ENCODE measurements at regions not wholly inside any gene's neighbourhood (a gene's known extent, or its start where the extent isn't known, plus 50 kb on each side); places are given as distances from the start of the nearest gene placed in this dataset.

DNA sequence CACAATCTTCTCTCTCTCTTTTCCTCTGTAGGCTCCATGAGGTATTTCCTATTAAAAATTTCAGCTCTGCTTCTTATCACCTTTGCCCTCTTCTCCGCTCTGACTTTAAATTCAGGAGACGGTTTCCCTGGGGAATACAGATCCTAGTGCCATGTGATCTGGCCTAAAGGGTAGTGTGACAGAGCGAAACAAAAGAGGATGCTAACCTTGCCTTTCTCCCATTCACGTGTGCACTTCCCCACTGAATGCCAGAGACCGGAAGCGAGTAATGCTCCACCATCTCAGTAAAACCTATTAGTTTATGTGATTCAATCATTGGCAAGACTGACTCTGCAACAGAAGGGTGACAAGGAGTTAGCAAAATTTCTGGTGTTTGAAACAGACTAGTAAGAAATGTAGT lies 358.3 kb downstream of the ZNF521 start:
- no peak for DNase-seq

DNA sequence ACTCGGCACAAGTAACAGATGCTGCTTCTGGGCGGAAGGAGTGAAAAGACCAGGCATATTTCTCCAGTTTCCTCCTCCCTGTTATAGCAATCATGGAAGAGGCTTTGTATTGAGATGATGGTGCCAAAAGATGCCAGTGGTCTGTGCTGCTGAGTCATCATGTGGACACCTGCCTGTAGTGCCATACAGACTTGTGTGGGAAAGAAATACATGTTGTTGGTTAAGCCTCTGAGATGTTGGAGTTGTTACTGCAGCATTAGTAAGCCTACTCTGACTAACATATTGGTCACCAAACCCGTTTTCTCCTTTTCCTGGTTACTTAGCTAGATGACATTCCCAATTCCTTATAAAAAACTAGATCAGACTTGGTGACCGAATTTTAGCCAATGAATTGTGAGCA lies 356.9 kb downstream of the ZNF521 start:
- DNase-seq: no peak

DNA sequence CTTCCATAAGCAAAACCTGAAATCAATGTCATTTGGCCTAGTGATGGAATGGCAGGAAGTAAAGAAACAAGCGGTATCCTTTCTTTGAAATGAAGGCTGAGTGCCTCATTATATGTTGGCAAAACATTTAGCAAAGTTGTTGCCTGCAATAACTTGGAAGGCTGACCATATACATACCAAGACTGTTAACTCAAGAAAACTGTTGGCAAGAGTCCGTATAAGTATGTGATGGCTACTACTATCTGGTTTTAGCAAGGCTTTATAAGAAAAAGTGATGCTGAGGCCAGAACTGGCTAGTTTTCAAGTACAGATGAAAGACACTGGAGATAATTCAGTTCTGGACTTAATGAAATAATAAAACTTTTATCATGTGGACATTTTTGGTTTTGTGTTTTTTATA lies 356.2 kb downstream of the ZNF521 start:
- no peak for DNase-seq

DNA sequence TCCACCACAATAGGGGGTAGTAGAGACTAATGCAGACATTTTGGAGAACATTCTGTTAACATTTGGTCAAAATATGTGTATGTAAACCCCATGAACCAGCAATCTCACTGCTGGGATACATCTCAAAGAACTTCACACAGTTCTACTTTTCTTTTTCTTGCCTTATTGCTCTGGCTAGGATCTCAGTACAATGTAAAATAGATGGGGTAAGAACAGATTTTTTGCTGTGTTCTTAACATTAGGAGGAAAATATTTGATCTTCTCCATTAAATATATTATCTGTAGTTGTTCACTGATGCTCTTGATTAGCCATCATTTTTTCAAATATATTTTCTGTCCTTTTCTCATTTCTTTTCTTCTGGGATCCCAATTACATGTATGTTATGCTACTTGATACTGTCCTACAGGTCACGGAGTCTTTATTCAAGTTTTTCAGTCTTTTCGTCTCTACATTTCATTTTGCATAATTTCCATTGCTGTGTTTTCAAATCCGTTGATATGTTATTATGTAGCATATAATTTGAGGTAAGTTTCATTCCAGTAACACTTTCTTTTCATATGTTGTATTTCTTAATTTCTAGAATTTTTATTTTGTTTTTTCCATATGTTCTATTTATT lies 352.2 kb downstream of the ZNF521 start:
- no peak for DNase-seq

DNA sequence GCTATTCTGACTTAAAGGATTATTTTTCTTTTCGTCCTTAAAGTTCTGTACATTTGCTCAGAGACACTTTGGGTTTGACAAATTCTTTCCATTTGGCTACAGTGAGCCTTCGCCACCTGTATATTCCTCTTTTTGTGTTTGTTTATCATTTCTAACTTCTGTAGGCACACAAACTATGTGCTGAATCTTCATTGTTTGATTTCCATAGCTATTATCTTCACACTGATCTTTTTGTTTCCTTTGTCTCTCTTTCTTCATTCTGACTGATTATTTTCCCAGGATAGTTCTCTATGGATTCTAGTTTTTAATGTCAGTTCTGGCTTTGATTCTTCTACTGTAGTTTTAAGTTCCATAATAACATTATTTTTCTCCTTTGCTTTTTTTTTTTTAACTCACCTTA lies 350.2 kb downstream of the ZNF521 start:
- DNase-seq: no peak

DNA sequence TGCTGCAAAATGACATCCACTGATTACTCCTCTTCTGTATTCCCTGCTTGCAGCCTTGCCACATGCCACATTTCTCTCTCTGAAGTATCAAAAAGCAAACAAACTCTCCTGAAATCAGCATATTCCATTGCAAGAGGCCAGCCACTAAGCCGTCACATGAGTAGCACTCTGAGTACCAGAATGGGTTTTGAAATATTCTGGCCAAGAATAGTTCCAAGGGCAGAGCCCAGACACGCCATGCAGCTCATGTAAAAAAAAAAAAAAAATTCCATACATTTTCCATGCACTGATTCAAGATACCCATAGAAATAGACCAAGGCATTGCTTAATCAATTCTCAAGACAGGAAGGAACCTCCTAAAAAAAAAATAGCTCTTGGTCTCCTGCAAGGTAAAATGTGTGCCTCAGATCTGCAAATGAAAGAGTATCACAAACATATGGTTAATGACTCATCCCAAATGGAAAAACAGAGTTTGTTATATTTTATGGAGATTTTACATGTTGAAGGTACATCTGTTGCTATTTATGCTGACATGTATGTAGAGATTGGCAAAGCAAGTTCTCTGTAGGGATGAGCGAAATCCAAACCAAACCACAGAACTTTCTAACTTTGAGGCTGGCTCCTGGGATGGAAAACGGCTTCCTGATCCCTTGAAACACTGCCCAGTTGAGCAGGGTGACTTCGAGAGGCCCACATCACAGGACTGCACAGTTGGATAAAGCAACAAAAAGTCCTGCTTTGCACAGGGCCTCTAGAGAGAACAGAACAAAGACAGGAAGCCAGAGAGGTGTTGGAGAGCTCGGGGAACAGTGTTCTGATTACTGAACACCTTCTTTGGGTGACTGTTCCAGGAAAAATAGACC lies 346.2 kb downstream of the ZNF521 start:
- peak; percentile 92 for DNase-seq

DNA sequence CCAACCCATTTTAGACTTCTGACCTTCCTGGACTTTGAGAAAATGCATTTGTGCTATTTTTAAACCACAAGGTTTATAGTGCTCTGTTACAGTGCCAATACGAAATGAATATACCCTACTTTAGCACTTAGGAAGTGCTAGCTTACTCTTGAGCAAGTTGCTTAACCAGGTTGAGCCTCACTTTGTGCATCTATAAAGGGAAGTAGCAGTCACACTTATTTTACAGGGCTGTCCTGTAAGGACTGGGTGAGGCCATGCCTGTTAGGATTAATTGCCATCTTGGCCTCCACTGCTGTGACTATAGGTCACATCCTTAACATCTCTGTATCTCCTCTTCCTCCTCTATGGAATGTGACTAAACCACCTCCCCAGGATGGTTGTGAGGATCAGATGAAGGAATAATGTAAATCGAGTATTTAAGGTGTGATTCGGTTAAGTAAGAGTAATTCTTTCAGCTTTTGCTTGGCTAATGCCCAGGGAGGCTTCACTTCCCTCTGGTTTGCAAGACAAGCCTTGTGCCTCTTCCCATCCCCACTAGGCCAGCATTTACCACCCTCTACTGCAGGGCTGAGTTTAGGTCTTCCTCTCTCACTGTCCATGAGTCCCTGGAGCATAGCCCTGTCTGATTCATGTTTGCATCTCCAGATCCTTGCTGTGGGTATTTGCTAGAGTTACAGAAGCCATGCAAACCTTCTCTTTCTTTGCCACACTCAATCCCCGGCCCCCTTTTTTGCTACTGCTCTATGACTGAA lies 341.2 kb downstream of the ZNF521 start:
- no peak for DNase-seq
